ENCODE measurements at regions not wholly inside any gene's neighbourhood (a gene's known extent, or its start where the extent isn't known, plus 50 kb on each side); places are given as distances from the start of the nearest gene placed in this dataset.

- H3K9me3 ChIP-seq (ENCODE audit: control insufficient read depth in 2 of 2, low read length in 2 of 2), result no peaks in the 10 kb centered on the region
These were observed 213.4 kb upstream of the JADE1 start for GRCh38 chr4:128596115-128596514.

DNA sequence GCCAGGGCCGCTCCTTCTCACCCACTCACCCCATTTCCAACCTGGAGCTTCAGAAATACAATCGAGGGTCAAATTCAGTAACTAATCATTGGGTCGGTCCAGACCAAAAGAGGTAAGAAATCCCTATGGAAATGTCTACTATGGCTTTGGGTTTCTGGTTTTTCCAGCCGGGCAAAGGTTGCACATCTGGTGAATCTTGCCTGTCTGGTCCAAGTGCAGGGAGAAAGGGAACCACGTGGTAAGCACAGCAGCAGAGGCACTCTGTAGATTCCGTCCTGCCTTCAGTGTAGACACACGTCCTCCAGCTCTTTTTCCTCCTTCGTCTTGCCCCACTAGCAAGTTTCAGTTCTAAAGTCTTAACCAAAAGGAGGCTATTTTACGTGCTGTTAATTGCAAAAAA is 218.0 kb upstream of the JADE1 start:
- peaks cover 8% of the 10 kb centered on the region for H3K27me3 Mint-ChIP-seq
- no peaks in the 10 kb centered on the region for H3K36me3 Mint-ChIP-seq
- no peak overlapping the region for H3K4me3 Mint-ChIP-seq
- H3K27ac Mint-ChIP-seq, result no peak overlapping the region
- H3K9me3 ChIP-seq (ENCODE audit: control insufficient read depth in 2 of 2, low read length in 2 of 2), result no peaks in the 10 kb centered on the region
- H3K36me3 ChIP-seq (ENCODE audit: control insufficient read depth, insufficient read depth, low read length), result no peaks in the 10 kb centered on the region
- peaks cover 0 to 7% (median 1%) of the 10 kb centered on the region in 7 donors for H3K9me3 Mint-ChIP-seq
- no peak for DNase-seq
- H3K4me3 ChIP-seq (ENCODE audit: low read depth, low read length), result no peak overlapping the region
- no peaks in the 10 kb centered on the region for H3K27me3 ChIP-seq (ENCODE audit: control insufficient read depth, insufficient read depth, low read length)
- no peak for ATAC-seq (ENCODE audit: low read depth in 2 of 2)
- no peaks in the 10 kb centered on the region for H3K4me1 ChIP-seq (ENCODE audit: control insufficient read depth, insufficient read depth, low read length, poor library complexity, severe bottlenecking)
- no peaks in the 10 kb centered on the region for H3K4me1 Mint-ChIP-seq
- H3K27ac ChIP-seq (ENCODE audit: insufficient read depth, low read length, poor library complexity, severe bottlenecking), result no peak overlapping the region

More at GRCh38 chr4:128596115-128596514, 213.4 kb upstream of the JADE1 start:
- Histone ChIP-seq H3K27ac (ENCODE audit: insufficient read depth, low read length, poor library complexity, severe bottlenecking) (no peak overlapping the region), H3K36me3 (ENCODE audit: control insufficient read depth, insufficient read depth, low read length) (no peaks in the 10 kb centered on the region), H3K27me3 (ENCODE audit: control insufficient read depth, insufficient read depth, low read length) (peaks cover 4% of the 10 kb centered on the region), H3K4me1 (ENCODE audit: control insufficient read depth, insufficient read depth, low read length, poor library complexity, severe bottlenecking) (no peaks in the 10 kb centered on the region), H3K4me3 (ENCODE audit: low read depth, low read length) (no peak overlapping the region)
- Mint-ChIP-seq H3K27me3 (peaks cover 13% of the 10 kb centered on the region), H3K4me3 (no peak overlapping the region), H3K36me3 (no peaks in the 10 kb centered on the region), H3K9me3 (peaks cover 0 to 7% (median 2%) of the 10 kb centered on the region in 7 donors), H3K4me1 (no peaks in the 10 kb centered on the region), H3K27ac (no peak overlapping the region)
- ATAC-seq (ENCODE audit: low read depth in 2 of 2) (no peak), DNase-seq (no peak)

GRCh38 chr4:128590773-128591172 is 218.7 kb upstream of the JADE1 start:
- H3K4me1 ChIP-seq (ENCODE audit: control insufficient read depth, insufficient read depth, low read length, poor library complexity, severe bottlenecking), result no peaks in the 10 kb centered on the region
- no peaks in the 10 kb centered on the region for H3K27me3 ChIP-seq (ENCODE audit: control insufficient read depth, insufficient read depth, low read length)
- no peaks in the 10 kb centered on the region for H3K4me1 Mint-ChIP-seq
- H3K27ac Mint-ChIP-seq, result no peak overlapping the region
- DNase-seq (no peak), ATAC-seq (ENCODE audit: low read depth in 2 of 2) (no peak)
- no peak overlapping the region for H3K27ac ChIP-seq (ENCODE audit: insufficient read depth, low read length, poor library complexity, severe bottlenecking)
- H3K27me3 Mint-ChIP-seq, result peaks cover 8% of the 10 kb centered on the region
- no peaks in the 10 kb centered on the region for H3K36me3 Mint-ChIP-seq
- H3K4me3 Mint-ChIP-seq, result no peak overlapping the region
- no peaks in the 10 kb centered on the region for H3K36me3 ChIP-seq (ENCODE audit: control insufficient read depth, insufficient read depth, low read length)
- H3K4me3 ChIP-seq (ENCODE audit: low read depth, low read length), result no peak overlapping the region
- H3K9me3 Mint-ChIP-seq, result peaks cover 0 to 7% (median under 1%) of the 10 kb centered on the region in 7 donors
- no peaks in the 10 kb centered on the region for H3K9me3 ChIP-seq (ENCODE audit: control insufficient read depth in 2 of 2, low read length in 2 of 2)

DNA sequence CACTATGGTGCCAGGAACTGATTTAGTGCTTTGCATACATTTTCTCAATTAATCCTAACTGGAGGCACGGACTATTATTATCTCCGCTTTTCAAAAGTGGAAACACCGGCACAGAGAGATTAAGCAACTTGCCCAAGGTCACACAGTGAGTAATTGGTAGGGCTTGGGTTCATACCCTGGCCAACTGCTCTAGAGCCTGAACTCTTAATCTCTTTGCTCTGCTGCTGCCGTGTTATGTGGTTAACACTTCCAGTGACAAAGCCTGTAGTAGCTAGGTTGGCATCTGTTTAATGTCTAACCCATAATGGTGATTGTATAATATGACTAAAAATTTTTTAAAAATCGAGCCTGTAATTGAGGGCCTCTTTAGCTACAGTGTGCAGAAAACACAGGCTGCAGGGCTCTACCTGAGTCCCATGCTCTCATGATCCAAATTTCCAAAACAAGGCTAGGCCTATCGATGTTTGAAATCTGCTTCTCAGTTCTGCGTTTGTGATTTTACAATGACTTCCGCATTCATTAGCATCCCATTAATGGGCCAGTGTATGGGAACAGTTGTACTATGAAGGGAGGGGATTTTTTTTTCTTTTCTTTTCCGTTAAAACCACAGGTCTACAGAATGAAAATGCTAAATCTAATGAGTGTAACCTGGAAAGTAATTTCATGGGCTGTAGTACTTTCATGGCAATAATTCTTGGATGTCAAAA is 219.3 kb upstream of the JADE1 start:
- Mint-ChIP-seq H3K4me3 (no peak overlapping the region), H3K9me3 (peaks cover 0 to 7% (median 0%) of the 10 kb centered on the region in 7 donors), H3K27ac (no peak overlapping the region), H3K27me3 (peaks cover 8% of the 10 kb centered on the region), H3K4me1 (no peaks in the 10 kb centered on the region), H3K36me3 (no peaks in the 10 kb centered on the region)
- H3K9me3 ChIP-seq (ENCODE audit: control insufficient read depth in 2 of 2, low read length in 2 of 2), result no peaks in the 10 kb centered on the region
- no peak overlapping the region for H3K4me3 ChIP-seq (ENCODE audit: low read depth, low read length)
- H3K27ac ChIP-seq (ENCODE audit: insufficient read depth, low read length, poor library complexity, severe bottlenecking), result no peak overlapping the region
- H3K36me3 ChIP-seq (ENCODE audit: control insufficient read depth, insufficient read depth, low read length), result no peaks in the 10 kb centered on the region
- no peaks in the 10 kb centered on the region for H3K27me3 ChIP-seq (ENCODE audit: control insufficient read depth, insufficient read depth, low read length)
- ATAC-seq (ENCODE audit: low read depth in 2 of 2) (no peak), DNase-seq (no peak)
- no peaks in the 10 kb centered on the region for H3K4me1 ChIP-seq (ENCODE audit: control insufficient read depth, insufficient read depth, low read length, poor library complexity, severe bottlenecking)

GRCh38 chr4:128589384-128589965 is 220.0 kb upstream of the JADE1 start:
- ATAC-seq (ENCODE audit: low read depth in 2 of 2), result no peak
- no peaks in the 10 kb centered on the region for H3K9me3 ChIP-seq (ENCODE audit: control insufficient read depth in 2 of 2, low read length in 2 of 2)
- no peaks in the 10 kb centered on the region for H3K4me1 Mint-ChIP-seq
- H3K9me3 Mint-ChIP-seq, result peaks cover 0 to 4% (median 0%) of the 10 kb centered on the region in 7 donors
- no peak overlapping the region for H3K4me3 Mint-ChIP-seq
- no peak overlapping the region for H3K27ac ChIP-seq (ENCODE audit: insufficient read depth, low read length, poor library complexity, severe bottlenecking)
- no peak overlapping the region for H3K27ac Mint-ChIP-seq
- H3K27me3 ChIP-seq (ENCODE audit: control insufficient read depth, insufficient read depth, low read length), result no peaks in the 10 kb centered on the region
- no peaks in the 10 kb centered on the region for H3K36me3 Mint-ChIP-seq
- no peak for DNase-seq
- H3K4me1 ChIP-seq (ENCODE audit: control insufficient read depth, insufficient read depth, low read length, poor library complexity, severe bottlenecking), result no peaks in the 10 kb centered on the region
- H3K27me3 Mint-ChIP-seq, result peaks cover 5% of the 10 kb centered on the region
- no peaks in the 10 kb centered on the region for H3K36me3 ChIP-seq (ENCODE audit: control insufficient read depth, insufficient read depth, low read length)
- no peak overlapping the region for H3K4me3 ChIP-seq (ENCODE audit: low read depth, low read length)

DNA sequence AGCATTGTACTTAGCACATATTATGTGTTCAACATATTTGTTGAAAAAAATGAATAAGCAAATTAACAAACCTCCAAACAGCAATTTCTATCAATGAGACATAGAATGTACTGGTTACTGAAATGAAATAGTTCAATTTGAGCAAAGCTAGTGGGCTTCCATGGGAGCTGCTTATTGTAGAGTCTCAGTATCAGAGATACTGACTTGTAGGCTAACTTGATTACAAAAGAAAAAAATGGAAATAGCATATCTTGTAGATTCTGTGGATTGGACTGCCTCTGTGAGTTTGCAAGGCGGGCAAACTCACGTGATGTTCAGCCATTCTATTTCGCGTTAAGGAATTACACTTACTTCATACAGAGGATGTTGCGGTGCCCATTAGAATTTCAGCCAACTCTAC is 222.1 kb upstream of the JADE1 start:
- Histone ChIP-seq H3K4me1 (ENCODE audit: control insufficient read depth, insufficient read depth, low read length, poor library complexity, severe bottlenecking) (no peaks in the 10 kb centered on the region), H3K4me3 (ENCODE audit: low read depth, low read length) (no peak overlapping the region), H3K27ac (ENCODE audit: insufficient read depth, low read length, poor library complexity, severe bottlenecking) (no peak overlapping the region), H3K36me3 (ENCODE audit: control insufficient read depth, insufficient read depth, low read length) (no peaks in the 10 kb centered on the region), H3K9me3 (ENCODE audit: control insufficient read depth in 2 of 2, low read length in 2 of 2) (no peaks in the 10 kb centered on the region), H3K27me3 (ENCODE audit: control insufficient read depth, insufficient read depth, low read length) (no peaks in the 10 kb centered on the region)
- Mint-ChIP-seq H3K4me3 (no peak overlapping the region), H3K27ac (no peak overlapping the region), H3K4me1 (no peaks in the 10 kb centered on the region), H3K27me3 (no peaks in the 10 kb centered on the region), H3K36me3 (no peaks in the 10 kb centered on the region), H3K9me3 (peaks cover 0 to 2% (median 0%) of the 10 kb centered on the region in 7 donors)
- no peak for DNase-seq
- ATAC-seq (ENCODE audit: low read depth in 2 of 2), result no peak

DNA sequence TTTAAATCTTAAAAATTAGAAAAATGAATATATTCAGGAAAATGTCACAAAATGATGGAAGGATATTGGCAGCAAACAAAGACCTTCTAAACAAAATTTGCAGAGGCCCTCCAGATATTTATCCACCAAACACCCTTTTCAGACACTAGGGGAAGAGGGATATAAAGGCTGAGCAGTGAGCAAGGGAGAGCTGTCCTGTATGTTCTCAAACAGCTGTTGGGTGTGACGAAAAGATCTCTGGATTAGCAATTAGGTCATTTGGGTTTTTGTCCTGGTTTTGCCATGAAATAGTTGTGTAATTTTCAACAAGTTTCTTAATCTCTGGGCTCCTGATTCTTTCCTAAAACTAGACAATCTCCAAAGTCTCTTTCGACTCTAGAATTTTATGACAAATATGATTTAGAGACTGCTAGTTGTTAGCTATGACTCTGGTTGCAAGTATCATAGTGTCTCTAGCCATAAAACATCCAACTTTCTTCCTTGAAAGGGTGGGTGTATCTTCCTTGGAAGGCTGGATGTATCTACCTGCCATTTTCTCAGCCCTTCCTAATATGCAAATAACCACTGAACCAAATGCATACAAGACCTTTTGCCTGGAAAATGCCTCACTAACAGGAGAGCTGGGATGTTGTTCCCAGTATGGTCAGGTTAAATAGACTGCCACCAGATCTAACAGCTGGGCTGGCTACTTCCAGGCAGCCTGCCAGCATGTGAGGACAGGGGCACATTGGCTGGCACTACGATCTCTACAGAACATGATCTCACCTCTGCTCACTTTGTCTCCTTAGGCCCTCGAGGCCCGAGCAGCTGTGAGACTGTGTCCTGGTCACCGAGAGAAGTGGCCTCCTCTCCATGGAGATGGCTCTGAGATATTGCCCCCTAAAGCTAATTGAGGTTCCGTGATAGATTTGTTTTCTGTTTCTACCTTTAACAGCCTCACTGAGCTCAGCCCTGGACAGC is 225.5 kb upstream of the JADE1 start:
- Mint-ChIP-seq H3K4me3 (no peak overlapping the region), H3K27me3 (peaks cover 4% of the 10 kb centered on the region), H3K9me3 (peaks cover 0 to 2% (median 0%) of the 10 kb centered on the region in 7 donors), H3K27ac (no peak overlapping the region), H3K4me1 (no peaks in the 10 kb centered on the region), H3K36me3 (no peaks in the 10 kb centered on the region)
- DNase-seq, result no peak
- Histone ChIP-seq H3K4me3 (ENCODE audit: low read depth, low read length) (no peak overlapping the region), H3K9me3 (ENCODE audit: control insufficient read depth in 2 of 2, low read length in 2 of 2) (no peaks in the 10 kb centered on the region), H3K36me3 (ENCODE audit: control insufficient read depth, insufficient read depth, low read length) (no peaks in the 10 kb centered on the region), H3K4me1 (ENCODE audit: control insufficient read depth, insufficient read depth, low read length, poor library complexity, severe bottlenecking) (no peaks in the 10 kb centered on the region), H3K27me3 (ENCODE audit: control insufficient read depth, insufficient read depth, low read length) (no peaks in the 10 kb centered on the region), H3K27ac (ENCODE audit: insufficient read depth, low read length, poor library complexity, severe bottlenecking) (no peak overlapping the region)
- ATAC-seq (ENCODE audit: low read depth in 2 of 2), result no peak

All from CD4-positive, CD25-positive, alpha-beta regulatory T cell (primary cell).